Muscle layer of duodenum (tissue), 2 donors: ENCODE measurements at regions not wholly inside any gene's neighbourhood (a gene's known extent, or its start where the extent isn't known, plus 50 kb on each side); places are given as distances from the start of the nearest gene placed in this dataset.

Source experiments
- H3K27ac ChIP-seq: one replicate; pipeline ENCODE4 v1.7.0; 2013; ENCODE audit warnings: mild to moderate bottlenecking, low read length
- H3K27me3 ChIP-seq: one replicate; pipeline ENCODE4 v1.7.0; 2013; ENCODE audit warnings: low read depth, mild to moderate bottlenecking, control low read depth, low read length
- H3K36me3 ChIP-seq, 2 donors: one replicate each; pipeline ENCODE4 v1.7.0; 2013; ENCODE audit warnings: low read length in 2 of 2, control low read depth in 1 of 2, mild to moderate bottlenecking in 1 of 2; ENCODE audit not compliant: insufficient read depth in 2 of 2, control insufficient read depth in 1 of 2
- H3K4me1 ChIP-seq, 2 donors: one replicate each; pipeline ENCODE4 v1.7.0; 2013; ENCODE audit warnings: low read length in 2 of 2, mild to moderate bottlenecking in 2 of 2, control low read depth in 1 of 2, moderate library complexity in 1 of 2; ENCODE audit not compliant: insufficient read depth in 2 of 2, control insufficient read depth in 1 of 2
- H3K4me3 ChIP-seq, 2 donors: one replicate each; pipeline ENCODE4 v1.7.0; 2013; ENCODE audit warnings: low read length in 2 of 2, low read depth in 1 of 2, mild to moderate bottlenecking in 1 of 2
- H3K9me3 ChIP-seq, 2 donors: one replicate each; pipeline ENCODE4 v1.7.0; 2013; ENCODE audit warnings: low read length in 2 of 2, control low read depth in 1 of 2, mild to moderate bottlenecking in 1 of 2; ENCODE audit not compliant: control insufficient read depth in 1 of 2
- donor health status: healthy.

- Histone ChIP-seq H3K9me3 (no peaks in the 10 kb centered on the region), H3K4me3 (no peak overlapping the region)
Measured at GRCh38 chr5:3736466-3736865, 140.8 kb downstream of the IRX1 start.

GRCh38 chr5:3736926-3737325, 141.3 kb downstream of the IRX1 start:
- no peak overlapping the region for H3K4me3 ChIP-seq
- H3K27me3 ChIP-seq = no peaks in the 10 kb centered on the region
- H3K36me3 ChIP-seq = no peaks in the 10 kb centered on the region
- no peaks in the 10 kb centered on the region for H3K9me3 ChIP-seq
- H3K4me1 ChIP-seq = no peaks in the 10 kb centered on the region
- H3K27ac ChIP-seq = no peak overlapping the region

More at GRCh38 chr5:3736466-3736865, 140.8 kb downstream of the IRX1 start:
- Histone ChIP-seq H3K27ac (no peak overlapping the region), H3K4me1 (no peaks in the 10 kb centered on the region), H3K27me3 (no peaks in the 10 kb centered on the region), H3K36me3 (no peaks in the 10 kb centered on the region)

- H3K27ac ChIP-seq = no peak overlapping the region
- H3K27me3 ChIP-seq = no peaks in the 10 kb centered on the region
- no peaks in the 10 kb centered on the region for H3K36me3 ChIP-seq
- no peaks in the 10 kb centered on the region for H3K4me1 ChIP-seq
- no peak overlapping the region for H3K4me3 ChIP-seq
- H3K9me3 ChIP-seq = no peaks in the 10 kb centered on the region
Measured at GRCh38 chr5:3738919-3739318, 143.3 kb downstream of the IRX1 start.

- Histone ChIP-seq H3K27me3 (no peaks in the 10 kb centered on the region), H3K27ac (no peak overlapping the region), H3K9me3 (no peaks in the 10 kb centered on the region), H3K4me1 (no peaks in the 10 kb centered on the region), H3K4me3 (no peak overlapping the region), H3K36me3 (no peaks in the 10 kb centered on the region)
Measured at GRCh38 chr5:3740546-3741373, 145.1 kb downstream of the IRX1 start.

GRCh38 chr5:3741374-3741770, 145.7 kb downstream of the IRX1 start:
- no peaks in the 10 kb centered on the region for H3K4me1 ChIP-seq
- H3K27ac ChIP-seq = no peak overlapping the region
- no peaks in the 10 kb centered on the region for H3K9me3 ChIP-seq
- no peaks in the 10 kb centered on the region for H3K36me3 ChIP-seq
- no peaks in the 10 kb centered on the region for H3K27me3 ChIP-seq
- H3K4me3 ChIP-seq = no peak overlapping the region

- Histone ChIP-seq H3K27ac (no peak overlapping the region), H3K4me3 (no peak overlapping the region), H3K36me3 (no peaks in the 10 kb centered on the region), H3K4me1 (no peaks in the 10 kb centered on the region), H3K9me3 (no peaks in the 10 kb centered on the region), H3K27me3 (no peaks in the 10 kb centered on the region)
Measured at GRCh38 chr5:3742750-3743149, 147.1 kb downstream of the IRX1 start.

GRCh38 chr5:3751846-3752245, 156.2 kb downstream of the IRX1 start:
- Histone ChIP-seq H3K4me3 (no peak overlapping the region), H3K27ac (no peak overlapping the region), H3K4me1 (no peaks in the 10 kb centered on the region), H3K27me3 (no peaks in the 10 kb centered on the region), H3K9me3 (no peaks in the 10 kb centered on the region), H3K36me3 (no peaks in the 10 kb centered on the region)

GRCh38 chr5:3778000-3778550, 182.4 kb downstream of the IRX1 start:
- H3K36me3 ChIP-seq = no peaks in the 10 kb centered on the region
- no peak overlapping the region for H3K4me3 ChIP-seq
- H3K9me3 ChIP-seq = no peaks in the 10 kb centered on the region
- H3K27me3 ChIP-seq = no peaks in the 10 kb centered on the region
- no peaks in the 10 kb centered on the region for H3K4me1 ChIP-seq
- H3K27ac ChIP-seq = no peak overlapping the region

- no peaks in the 10 kb centered on the region for H3K36me3 ChIP-seq
Measured at GRCh38 chr5:3778945-3779344, 183.3 kb downstream of the IRX1 start.

GRCh38 chr5:3780278-3780677, 184.6 kb downstream of the IRX1 start:
- Histone ChIP-seq H3K4me1 (no peaks in the 10 kb centered on the region), H3K27ac (no peak overlapping the region), H3K36me3 (no peaks in the 10 kb centered on the region), H3K9me3 (peaks cover 0 to 3% of the 10 kb centered on the region in 2 donors), H3K27me3 (no peaks in the 10 kb centered on the region), H3K4me3 (no peak overlapping the region)

More at GRCh38 chr5:3778945-3779344, 183.3 kb downstream of the IRX1 start:
- no peak overlapping the region for H3K27ac ChIP-seq
- H3K4me3 ChIP-seq = no peak overlapping the region
- H3K4me1 ChIP-seq = no peaks in the 10 kb centered on the region
- no peaks in the 10 kb centered on the region for H3K9me3 ChIP-seq
- H3K27me3 ChIP-seq = no peaks in the 10 kb centered on the region

- Histone ChIP-seq H3K36me3 (no peaks in the 10 kb centered on the region), H3K9me3 (peaks cover 0 to 3% of the 10 kb centered on the region in 2 donors), H3K4me1 (no peaks in the 10 kb centered on the region), H3K4me3 (no peak overlapping the region), H3K27me3 (no peaks in the 10 kb centered on the region), H3K27ac (no peak overlapping the region)
Measured at GRCh38 chr5:3780907-3781306, 185.3 kb downstream of the IRX1 start.
